ENCODE measurements at regions not wholly inside any gene's neighbourhood (a gene's known extent, or its start where the extent isn't known, plus 50 kb on each side); places are given as distances from the start of the nearest gene placed in this dataset.

DNA sequence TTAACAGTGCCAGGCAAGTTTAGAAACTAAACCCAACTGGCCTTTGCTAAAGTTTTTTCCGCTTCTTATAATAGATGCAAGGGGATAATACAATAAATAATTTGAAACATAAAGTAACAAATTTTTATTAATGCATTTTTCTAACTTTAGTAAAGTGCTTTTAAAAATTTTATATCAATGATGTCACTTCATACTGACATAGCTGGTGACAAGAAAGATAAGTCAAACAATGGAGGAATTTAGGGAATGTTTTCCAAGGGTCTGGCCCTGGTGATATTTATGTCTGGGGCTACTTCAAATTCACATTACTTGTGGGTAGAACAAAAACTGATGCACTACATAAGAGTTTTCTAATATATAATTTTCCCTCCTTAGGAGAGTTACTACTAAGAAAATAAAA lies 61.2 kb upstream of the CBLN2 start (continued):
- TF ChIP-seq, protein P1, sequence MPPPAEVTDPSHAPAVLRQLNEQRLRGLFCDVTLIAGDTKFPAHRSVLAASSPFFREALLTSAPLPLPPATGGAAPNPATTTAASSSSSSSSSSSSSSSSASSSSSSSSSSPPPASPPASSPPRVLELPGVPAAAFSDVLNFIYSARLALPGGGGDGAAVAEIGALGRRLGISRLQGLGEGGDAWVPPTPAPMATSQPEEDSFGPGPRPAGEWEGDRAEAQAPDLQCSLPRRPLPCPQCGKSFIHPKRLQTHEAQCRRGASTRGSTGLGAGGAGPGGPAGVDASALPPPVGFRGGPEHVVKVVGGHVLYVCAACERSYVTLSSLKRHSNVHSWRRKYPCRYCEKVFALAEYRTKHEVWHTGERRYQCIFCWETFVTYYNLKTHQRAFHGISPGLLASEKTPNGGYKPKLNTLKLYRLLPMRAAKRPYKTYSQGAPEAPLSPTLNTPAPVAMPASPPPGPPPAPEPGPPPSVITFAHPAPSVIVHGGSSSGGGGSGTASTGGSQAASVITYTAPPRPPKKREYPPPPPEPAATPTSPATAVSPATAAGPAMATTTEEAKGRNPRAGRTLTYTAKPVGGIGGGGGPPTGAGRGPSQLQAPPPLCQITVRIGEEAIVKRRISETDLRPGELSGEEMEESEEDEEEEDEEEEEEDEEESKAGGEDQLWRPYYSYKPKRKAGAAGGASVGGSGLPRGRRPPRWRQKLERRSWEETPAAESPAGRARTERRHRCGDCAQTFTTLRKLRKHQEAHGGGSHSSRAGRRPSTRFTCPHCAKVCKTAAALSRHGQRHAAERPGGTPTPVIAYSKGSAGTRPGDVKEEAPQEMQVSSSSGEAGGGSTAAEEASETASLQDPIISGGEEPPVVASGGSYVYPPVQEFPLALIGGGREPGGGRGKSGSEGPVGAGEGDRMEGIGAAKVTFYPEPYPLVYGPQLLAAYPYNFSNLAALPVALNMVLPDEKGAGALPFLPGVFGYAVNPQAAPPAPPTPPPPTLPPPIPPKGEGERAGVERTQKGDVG (CRISPR knock-in tag; IDR thresholded peaks at IDR 0.05), result no peak
- no peak for TF ChIP-seq SP1 (IDR thresholded peaks at IDR 0.05; ENCODE audit: low read depth, low read length)
- no peak for TF ChIP-seq TCF12 (IDR thresholded peaks at IDR 0.05; ENCODE audit: low read depth, low read length)
- TF ChIP-seq, protein P2, sequence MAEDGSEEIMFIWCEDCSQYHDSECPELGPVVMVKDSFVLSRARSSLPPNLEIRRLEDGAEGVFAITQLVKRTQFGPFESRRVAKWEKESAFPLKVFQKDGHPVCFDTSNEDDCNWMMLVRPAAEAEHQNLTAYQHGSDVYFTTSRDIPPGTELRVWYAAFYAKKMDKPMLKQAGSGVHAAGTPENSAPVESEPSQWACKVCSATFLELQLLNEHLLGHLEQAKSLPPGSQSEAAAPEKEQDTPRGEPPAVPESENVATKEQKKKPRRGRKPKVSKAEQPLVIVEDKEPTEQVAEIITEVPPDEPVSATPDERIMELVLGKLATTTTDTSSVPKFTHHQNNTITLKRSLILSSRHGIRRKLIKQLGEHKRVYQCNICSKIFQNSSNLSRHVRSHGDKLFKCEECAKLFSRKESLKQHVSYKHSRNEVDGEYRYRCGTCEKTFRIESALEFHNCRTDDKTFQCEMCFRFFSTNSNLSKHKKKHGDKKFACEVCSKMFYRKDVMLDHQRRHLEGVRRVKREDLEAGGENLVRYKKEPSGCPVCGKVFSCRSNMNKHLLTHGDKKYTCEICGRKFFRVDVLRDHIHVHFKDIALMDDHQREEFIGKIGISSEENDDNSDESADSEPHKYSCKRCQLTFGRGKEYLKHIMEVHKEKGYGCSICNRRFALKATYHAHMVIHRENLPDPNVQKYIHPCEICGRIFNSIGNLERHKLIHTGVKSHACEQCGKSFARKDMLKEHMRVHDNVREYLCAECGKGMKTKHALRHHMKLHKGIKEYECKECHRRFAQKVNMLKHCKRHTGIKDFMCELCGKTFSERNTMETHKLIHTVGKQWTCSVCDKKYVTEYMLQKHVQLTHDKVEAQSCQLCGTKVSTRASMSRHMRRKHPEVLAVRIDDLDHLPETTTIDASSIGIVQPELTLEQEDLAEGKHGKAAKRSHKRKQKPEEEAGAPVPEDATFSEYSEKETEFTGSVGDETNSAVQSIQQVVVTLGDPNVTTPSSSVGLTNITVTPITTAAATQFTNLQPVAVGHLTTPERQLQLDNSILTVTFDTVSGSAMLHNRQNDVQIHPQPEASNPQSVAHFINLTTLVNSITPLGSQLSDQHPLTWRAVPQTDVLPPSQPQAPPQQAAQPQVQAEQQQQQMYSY (CRISPR knock-in tag; IDR thresholded peaks at IDR 0.05), result no peak
- no peak for TF ChIP-seq EZH2 (IDR thresholded peaks at IDR 0.05; ENCODE audit: borderline replicate concordance, control insufficient read depth, low read depth, low read length)

DNA sequence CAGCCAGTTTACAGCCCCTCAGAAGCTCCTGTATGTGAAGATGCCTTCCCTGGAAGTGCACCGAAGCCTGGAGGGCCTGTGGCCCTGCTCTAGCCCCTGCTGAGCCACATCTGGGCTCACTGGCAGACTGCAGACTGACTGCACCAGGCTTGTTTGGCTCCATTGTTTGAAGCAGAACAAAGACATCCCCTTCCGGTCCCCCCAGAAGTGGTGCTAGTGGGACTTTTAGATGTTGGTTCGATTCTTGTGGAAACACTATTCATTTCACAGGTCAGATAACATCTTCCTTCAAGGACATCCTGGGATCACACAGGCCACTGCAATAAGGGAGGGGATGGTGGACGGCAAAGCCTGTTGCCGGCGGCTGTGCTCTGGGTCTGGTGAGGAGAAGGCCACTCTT lies 57.8 kb upstream of the CBLN2 start:
- Histone ChIP-seq H3K27ac (ENCODE audit: control insufficient read depth, insufficient read depth) (no peak overlapping the region), H3K4me3 (no peak overlapping the region), H3K9ac (ENCODE audit: control insufficient read depth, insufficient read depth, low read length) (no peak overlapping the region), H3K4me2 (ENCODE audit: control insufficient read depth, insufficient read depth) (no peak overlapping the region), H3K9me3 (replicated peaks; ENCODE audit: control insufficient read depth, insufficient read depth, low read length) (no peaks in the 10 kb centered on the region), H4K20me1 (ENCODE audit: control insufficient read depth, insufficient read depth) (no peaks in the 10 kb centered on the region), H2AFZ (ENCODE audit: control insufficient read depth, low read depth, low read length) (no peak overlapping the region), H3K79me2 (ENCODE audit: control insufficient read depth, insufficient read depth, low read length) (no peaks in the 10 kb centered on the region), H3K36me3 (ENCODE audit: control insufficient read depth in 2 of 2, insufficient read depth in 2 of 2, low read length in 1 of 2) (no peaks in the 10 kb centered on the region), H3K4me1 (ENCODE audit: control insufficient read depth, insufficient read depth, low read length) (no peaks in the 10 kb centered on the region), H3K27me3 (replicated peaks in 1 of 2; ENCODE audit: control insufficient read depth in 2 of 2, insufficient read depth in 2 of 2, low read length in 1 of 2) (no peaks in the 10 kb centered on the region)
- DNase-seq (ENCODE audit: low read depth, low spot score) (no peak), ATAC-seq (no peak), FAIRE-seq (no peak)
- CTCF ChIA-PET, result no interaction called here
- SMC1A ChIA-PET (ENCODE audit: uncharacterized antibody, unreplicated experiment), result no interaction called here
- in situ Hi-C loops (cut with MboI), result no loop called here
- intact Hi-C loops (cut with micrococcal nuclease; ENCODE audit: unreplicated experiment), result no loop called here
- 50% methylated on average over 6 of the region's 6 CpGs for WGBS (ENCODE audit: insufficient coverage, insufficient replicate concordance, low lambda C conversion rate, missing lambda C conversion rate)
- TF ChIP-seq TCF7 (IDR thresholded peaks at IDR 0.05; ENCODE audit: borderline replicate concordance) (no peak), FOXK2 (IDR thresholded peaks at IDR 0.05) (no peak), RCOR1 (conservative IDR thresholded peaks at IDR 0.05; ENCODE audit: low read depth, low read length) (no peak), GABPA (IDR thresholded peaks at IDR 0.05; ENCODE audit: low read depth) (no peak)
- TF ChIP-seq, protein P2 (CRISPR knock-in tag; IDR thresholded peaks at IDR 0.05), result no peak
- RAD21 ChIA-PET (ENCODE audit: unreplicated experiment), result no interaction called here
- BruUV-seq (replicated peaks), result no TSS peak
- POLR2A ChIA-PET, result no interaction called here
